Natural killer cell (primary cell): ENCODE measurements at regions not wholly inside any gene's neighbourhood (a gene's known extent, or its start where the extent isn't known, plus 50 kb on each side); places are given as distances from the start of the nearest gene placed in this dataset.

Experiments
- ATAC-seq, 3 donors: fragments of 150-1000 bp in 2 of 3; fragments of 200-7000 bp in 1 of 3; cut with Tn5 transposase; 1 replicate in 1 of 3; 2 replicates in 2 of 3; pipeline ENCODE4 v1.10.0; 2021; ENCODE audit warnings: mild to moderate bottlenecking in 2 of 3, moderate library complexity in 2 of 3
- DNase-seq, 2 donors: peaks; one replicate each; pipeline versions ENCODE4 v3.0.0 to v3.0.0-alpha.2; 2013 to 2021; ENCODE audit warnings: mixed read lengths in 1 of 2
- H3K27ac ChIP-seq: one replicate; pipeline ENCODE4 v1.5.1; 2013; ENCODE audit warnings: mild to moderate bottlenecking, low read length
- H3K27me3 ChIP-seq: one replicate; pipeline ENCODE4 v1.6.1; 2013; ENCODE audit warnings: low read length; ENCODE audit not compliant: control insufficient read depth, insufficient read depth
- H3K36me3 ChIP-seq: one replicate; pipeline ENCODE4 v1.6.1; 2013; ENCODE audit warnings: low read length; ENCODE audit not compliant: control insufficient read depth, insufficient read depth
- H3K4me1 ChIP-seq: one replicate; pipeline ENCODE4 v1.6.1; 2013; ENCODE audit warnings: low read length; ENCODE audit not compliant: control insufficient read depth, insufficient read depth
- H3K4me3 ChIP-seq: one replicate; pipeline ENCODE4 v1.5.1; 2013; ENCODE audit warnings: low read length
- H3K9me3 ChIP-seq: one replicate; pipeline ENCODE4 v1.6.1; 2013; ENCODE audit warnings: low read length; ENCODE audit not compliant: control insufficient read depth, insufficient read depth
- H3K27ac Mint-ChIP-seq, 2 donors: one replicate each; pipeline ENCODE4 v1.8.0; 2022; ENCODE audit warnings: mild to moderate bottlenecking in 2 of 2, mixed read lengths in 2 of 2, moderate library complexity in 1 of 2
- H3K27me3 Mint-ChIP-seq, 2 donors: one replicate each; pipeline ENCODE4 v1.8.0; 2022; ENCODE audit warnings: low read depth in 2 of 2, mixed read lengths in 2 of 2
- H3K36me3 Mint-ChIP-seq: one replicate; pipeline ENCODE4 v1.8.0; 2022; ENCODE audit warnings: mixed read lengths
- H3K4me1 Mint-ChIP-seq, 2 donors: one replicate each; pipeline ENCODE4 v1.8.0; 2022; ENCODE audit warnings: mixed read lengths in 2 of 2
- H3K4me3 Mint-ChIP-seq: one replicate; pipeline ENCODE4 v1.8.0; 2022; ENCODE audit warnings: mild to moderate bottlenecking, moderate library complexity, mixed read lengths
- H3K9me3 Mint-ChIP-seq, 2 donors: one replicate each; pipeline ENCODE4 v1.8.0; 2022; ENCODE audit warnings: mixed read lengths in 2 of 2
- CTCF ChIP-seq: fragments of 200-600 bp; IDR thresholded peaks from one replicate; pipeline ENCODE4 v1.8.0; 2022; ENCODE audit warnings: antibody characterized with exemption
- WGBS: methylation state at CpG from one replicate; pipeline ENCODE4 v1.1.7; 2013; ENCODE audit warnings: missing lambda C conversion rate; ENCODE audit not compliant: insufficient coverage; 5-methylcytosine and 5-hydroxymethylcytosine counted together
- intact Hi-C: fragments of 100-400 bp; cut with micrococcal nuclease; formaldehyde crosslinking; loops from one replicate; pipeline ENCODE4 v1.14.2; 2022

- no peak for ATAC-seq
- no peak for TF ChIP-seq CTCF
- no peaks in the 10 kb centered on the region for H3K9me3 ChIP-seq
- Mint-ChIP-seq H3K27ac (no peak overlapping the region), H3K36me3 (no peaks in the 10 kb centered on the region), H3K27me3 (peaks cover 0 to 5% of the 10 kb centered on the region in 2 donors), H3K9me3 (no peaks in the 10 kb centered on the region), H3K4me3 (no peak overlapping the region), H3K4me1 (no peaks in the 10 kb centered on the region)
- H3K36me3 ChIP-seq, result no peaks in the 10 kb centered on the region
- no peak for DNase-seq
- H3K27ac ChIP-seq, result no peak overlapping the region
- H3K27me3 ChIP-seq, result no peaks in the 10 kb centered on the region
- no peak overlapping the region for H3K4me3 ChIP-seq
- no CpG with 5 or more reads among the region's 1 CpG for WGBS
- no peaks in the 10 kb centered on the region for H3K4me1 ChIP-seq
- intact Hi-C loops, result no loop called here
Measured at GRCh38 chr5:126707080-126707479, 69.9 kb upstream of the LMNB1 start.

- H3K9me3 Mint-ChIP-seq, result no peaks in the 10 kb centered on the region
- no peak for ATAC-seq
- H3K4me1 Mint-ChIP-seq, result no peaks in the 10 kb centered on the region
- TF ChIP-seq CTCF, result no peak
- 96% methylated on average over 3 of the region's 3 CpGs for WGBS
- Histone ChIP-seq H3K27me3 (no peaks in the 10 kb centered on the region), H3K4me1 (no peaks in the 10 kb centered on the region), H3K36me3 (no peaks in the 10 kb centered on the region), H3K4me3 (no peak overlapping the region), H3K27ac (no peak overlapping the region), H3K9me3 (no peaks in the 10 kb centered on the region)
- H3K4me3 Mint-ChIP-seq, result no peak overlapping the region
- H3K27ac Mint-ChIP-seq, result no peak overlapping the region
- DNase-seq, result no peak
- peaks cover 0 to 2% of the 10 kb centered on the region in 2 donors for H3K27me3 Mint-ChIP-seq
- H3K36me3 Mint-ChIP-seq, result no peaks in the 10 kb centered on the region
- intact Hi-C loops, result no loop called here
Measured at GRCh38 chr5:126715765-126716164, 61.2 kb upstream of the LMNB1 start.

GRCh38 chr5:126716861-126717260 lies 60.1 kb upstream of the LMNB1 start:
- no peak overlapping the region for H3K27ac ChIP-seq
- Mint-ChIP-seq H3K9me3 (no peaks in the 10 kb centered on the region), H3K4me1 (no peaks in the 10 kb centered on the region), H3K27ac (no peak overlapping the region), H3K27me3 (peaks cover 0 to 2% of the 10 kb centered on the region in 2 donors), H3K4me3 (no peak overlapping the region), H3K36me3 (no peaks in the 10 kb centered on the region)
- no peaks in the 10 kb centered on the region for H3K4me1 ChIP-seq
- H3K4me3 ChIP-seq, result no peak overlapping the region
- H3K9me3 ChIP-seq, result no peaks in the 10 kb centered on the region
- H3K36me3 ChIP-seq, result no peaks in the 10 kb centered on the region
- DNase-seq (no peak), ATAC-seq (no peak)
- intact Hi-C loops, result no loop called here
- TF ChIP-seq CTCF, result no peak
- no peaks in the 10 kb centered on the region for H3K27me3 ChIP-seq
- 80% methylated on average over 6 of the region's 10 CpGs for WGBS

- Mint-ChIP-seq H3K27me3 (peaks cover 0 to under 1% of the 10 kb centered on the region in 2 donors), H3K36me3 (no peaks in the 10 kb centered on the region), H3K9me3 (no peaks in the 10 kb centered on the region), H3K4me1 (no peaks in the 10 kb centered on the region), H3K4me3 (no peak overlapping the region), H3K27ac (no peak overlapping the region)
- no peaks in the 10 kb centered on the region for H3K9me3 ChIP-seq
- intact Hi-C loops, result no loop called here
- 78% methylated on average over 10 of the region's 10 CpGs for WGBS
- H3K36me3 ChIP-seq, result no peaks in the 10 kb centered on the region
- ATAC-seq, result no peak
- no peak overlapping the region for H3K27ac ChIP-seq
- H3K4me3 ChIP-seq, result no peak overlapping the region
- no peak for DNase-seq
- no peaks in the 10 kb centered on the region for H3K4me1 ChIP-seq
- no peaks in the 10 kb centered on the region for H3K27me3 ChIP-seq
- TF ChIP-seq CTCF, result no peak
Measured at GRCh38 chr5:126718236-126718868, 58.6 kb upstream of the LMNB1 start.
